ENCODE measurements at regions not wholly inside any gene's neighbourhood (a gene's known extent, or its start where the extent isn't known, plus 50 kb on each side); places are given as distances from the start of the nearest gene placed in this dataset.

- no peak for TF ChIP-seq EP300 (conservative IDR thresholded peaks at IDR 0.05; ENCODE audit: poor library complexity, severe bottlenecking)
- no peak for TF ChIP-seq CTCF (IDR thresholded peaks at IDR 0.05; ENCODE audit: poor library complexity, severe bottlenecking)
- TF ChIP-seq MXI1 (conservative IDR thresholded peaks at IDR 0.05; ENCODE audit: poor library complexity, severe bottlenecking), result no peak
- no peak for TF ChIP-seq EZH2 (IDR thresholded peaks at IDR 0.05; ENCODE audit: borderline replicate concordance, insufficient read depth, low read length, poor library complexity, severe bottlenecking)
- TF ChIP-seq TAF1 (IDR thresholded peaks at IDR 0.05; ENCODE audit: low read depth), result no peak
Observed at GRCh38 chr6:104559435-104560202, 300.1 kb downstream of the HACE1 start.
